Coronary artery (tissue), 2 donors: ENCODE measurements at regions not wholly inside any gene's neighbourhood (a gene's known extent, or its start where the extent isn't known, plus 50 kb on each side); places are given as distances from the start of the nearest gene placed in this dataset.
"Not testable (repeated sequence)": the region's sequence is repeated elsewhere in the genome, so short reads cannot be mapped to it uniquely, and the experiment has no call there.

Source experiments
- DNase-seq: peaks from one replicate; pipeline ENCODE4 v3.0.0-alpha.2; 2017; ENCODE audit warnings: low spot score
- H3K27ac ChIP-seq, 2 donors: fragments of 200-600 bp; sonication (generic); one replicate each; pipeline ENCODE4 v1.5.1; 2016 to 2019
- H3K4me3 ChIP-seq: fragments of 200-600 bp; sonication (generic); 2 replicates; pipeline ENCODE4 v1.5.1; 2016; ENCODE audit warnings: mild to moderate bottlenecking, moderate library complexity
- CTCF ChIP-seq: fragments of 200-600 bp; sonication (generic); IDR thresholded peaks from one replicate; pipeline ENCODE4 v1.5.1; 2019; ENCODE audit warnings: antibody characterized with exemption

- Histone ChIP-seq H3K27ac (no peak overlapping the region), H3K4me3 (no peak overlapping the region)
- DNase-seq, result no peak
- no peak for TF ChIP-seq CTCF
Measured at GRCh38 chr20:24418731-24419130, 50.7 kb upstream of the SYNDIG1 start.

GRCh38 chr20:24417485-24417884 lies 51.9 kb upstream of the SYNDIG1 start:
- no peak for TF ChIP-seq CTCF
- no peak for DNase-seq
- no peak overlapping the region for H3K27ac ChIP-seq
- H3K4me3 ChIP-seq, result no peak overlapping the region

GRCh38 chr20:24415444-24415843 lies 54.0 kb upstream of the SYNDIG1 start:
- DNase-seq, H3K4me3 ChIP-seq, H3K27ac ChIP-seq: not testable (repeated sequence)

GRCh38 chr20:24411834-24412216 lies 57.6 kb upstream of the SYNDIG1 start:
- H3K27ac ChIP-seq, result no peak overlapping the region
- no peak for DNase-seq
- H3K4me3 ChIP-seq, result no peak overlapping the region
- no peak for TF ChIP-seq CTCF

GRCh38 chr20:24411003-24411833 lies 58.2 kb upstream of the SYNDIG1 start:
- H3K27ac ChIP-seq, result no peak overlapping the region
- H3K4me3 ChIP-seq, result no peak overlapping the region
- no peak for TF ChIP-seq CTCF

GRCh38 chr20:24407151-24407550 lies 62.3 kb upstream of the SYNDIG1 start:
- no peak for DNase-seq
- TF ChIP-seq CTCF, result no peak
- H3K4me3 ChIP-seq, result no peak overlapping the region
- H3K27ac ChIP-seq, result no peak overlapping the region

More at GRCh38 chr20:24411003-24411833, 58.2 kb upstream of the SYNDIG1 start:
- DNase-seq, result no peak

- Histone ChIP-seq H3K27ac (no peak overlapping the region), H3K4me3 (no peak overlapping the region)
- no peak for TF ChIP-seq CTCF
- no peak for DNase-seq
Measured at GRCh38 chr20:24406750-24407149, 62.7 kb upstream of the SYNDIG1 start.
